ENCODE measurements at regions not wholly inside any gene's neighbourhood (a gene's known extent, or its start where the extent isn't known, plus 50 kb on each side); places are given as distances from the start of the nearest gene placed in this dataset.

DNA sequence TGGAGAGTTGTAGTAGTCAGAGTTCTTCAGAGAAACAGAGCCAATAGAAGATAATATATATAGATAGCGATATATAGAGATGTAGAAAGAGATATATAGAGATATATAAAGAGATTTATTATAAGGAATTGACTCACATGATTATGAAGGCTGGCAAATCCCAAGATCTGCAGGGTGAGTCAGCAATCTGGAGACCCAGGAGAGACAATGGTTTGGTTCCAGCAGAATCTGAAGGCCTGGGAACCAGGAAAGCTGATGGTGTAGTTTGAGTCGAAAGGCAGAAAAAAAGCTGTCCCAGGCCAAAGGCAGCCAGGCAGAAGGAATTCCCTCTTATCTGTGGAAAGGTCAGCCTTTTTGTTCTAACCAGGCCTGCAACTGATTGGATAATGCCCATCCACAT is 194.1 kb downstream of the NUFIP1 start:
- TF ChIP-seq CTCF (IDR thresholded peaks at IDR 0.05) (no peak), POLR2A (IDR thresholded peaks at IDR 0.05) (no peak)
